Right lobe of liver (tissue), 6 donors: ENCODE measurements at regions not wholly inside any gene's neighbourhood (a gene's known extent, or its start where the extent isn't known, plus 50 kb on each side); places are given as distances from the start of the nearest gene placed in this dataset.

ENCODE experiments used
- ATAC-seq, 4 donors: fragments of 200-7000 bp; cut with Tn5 transposase; one replicate each; pipeline ENCODE4 v1.9.1; 2020; ENCODE audit warnings: mild to moderate bottlenecking in 4 of 4, moderate library complexity in 4 of 4
- DNase-seq, 3 donors: peaks; one replicate each; pipeline ENCODE4 v3.0.0-alpha.2; 2020
- H3K27ac ChIP-seq, 3 donors: fragments of 200-600 bp; one replicate each; pipeline ENCODE4 v1.8.0; 2022
- H3K27me3 ChIP-seq, 2 donors: fragments of 200-600 bp; one replicate each; pipeline ENCODE4 v1.8.0; 2022
- H3K36me3 ChIP-seq, 4 donors: fragments of 200-600 bp; sonication (generic) in 1 of 4; one replicate each; pipeline versions ENCODE4 v1.5.1 to v1.8.0; 2017 to 2022; ENCODE audit warnings: control low read depth in 1 of 4
- H3K4me1 ChIP-seq, 4 donors: fragments of 200-600 bp; sonication (generic) in 1 of 4; one replicate each; pipeline versions ENCODE4 v1.5.1 to v1.8.0; 2017 to 2022; ENCODE audit warnings: control low read depth in 1 of 4
- H3K4me3 ChIP-seq, 3 donors: fragments of 200-600 bp; one replicate each; pipeline ENCODE4 v1.8.0; 2022
- H3K9me3 ChIP-seq, 4 donors: fragments of 200-600 bp; sonication (generic) in 1 of 4; one replicate each; pipeline versions ENCODE4 v1.5.1 to v1.8.0; 2017 to 2022; ENCODE audit warnings: control low read depth in 1 of 4
- POLR2A ChIP-seq: fragments of 450-650 bp; IDR thresholded peaks from one replicate; pipeline ENCODE4 v1.6.1; 2017; ENCODE audit warnings: antibody characterized with exemption, mild to moderate bottlenecking
- WGBS: methylation state at CpG from one replicate; pipeline ENCODE4 v1.1.6; 2018; ENCODE audit warnings: low coverage, low lambda C conversion rate; ENCODE audit not compliant: insufficient coverage; ENCODE audit errors: missing lambda C conversion rate; 5-methylcytosine and 5-hydroxymethylcytosine counted together
- intact Hi-C, 2 donors: fragments of 100-400 bp; cut with DNase I; formaldehyde crosslinking; loops; one replicate each; pipeline versions ENCODE4 v1.11.2 to v1.14.1; 2022
- TF ChIP-seq, protein P1 (sequence below), 4 donors: fragments of 200-600 bp in 3 of 4; fragments of 450-650 bp in 1 of 4; IDR thresholded peaks; one replicate each; pipeline versions ENCODE4 v1.5.1 to v1.8.0; 2016 to 2022; ENCODE audit warnings: antibody characterized with exemption in 4 of 4, mild to moderate bottlenecking in 2 of 4
- donor health status: DM: no; HTN: yes; CAD: no.
- donor health status: DM: no; HTN: no; CAD: no.
- donor health status: DM: no; HTN: no; CAD: no.
- donor health status: DM: no; HTN: yes; CAD: no.
- donor health status: DM: no; HTN: yes; CAD: no.

DNA sequence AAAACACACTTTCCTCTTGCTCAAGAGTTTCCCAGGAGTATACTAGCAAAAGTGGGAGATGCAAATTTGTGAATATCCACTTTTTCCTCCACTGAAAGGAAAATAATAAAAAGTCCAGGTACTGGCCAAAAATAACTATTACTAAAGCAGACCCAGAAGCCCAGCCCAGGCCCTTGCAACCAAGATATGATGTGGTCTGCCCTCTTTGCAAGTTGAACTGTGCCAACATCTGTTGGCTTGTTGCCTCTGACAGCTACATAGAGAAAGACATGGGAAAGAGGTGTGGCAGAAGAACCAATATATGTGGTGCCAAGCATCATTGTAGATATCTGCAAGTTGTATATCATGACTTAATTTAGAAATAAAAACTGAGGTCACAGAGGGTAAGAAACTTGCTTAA, 78.4 kb upstream of the JAG1 start:
- Histone ChIP-seq H3K27ac (no peak overlapping the region), H3K27me3 (no peaks in the 10 kb centered on the region), H3K4me1 (no peaks in the 10 kb centered on the region), H3K9me3 (no peaks in the 10 kb centered on the region), H3K4me3 (no peak overlapping the region), H3K36me3 (no peaks in the 10 kb centered on the region)
- intact Hi-C loops: no loop called here
- ATAC-seq (no peak), DNase-seq (no peak)
- TF ChIP-seq POLR2A: no peak
- TF ChIP-seq, protein P1, sequence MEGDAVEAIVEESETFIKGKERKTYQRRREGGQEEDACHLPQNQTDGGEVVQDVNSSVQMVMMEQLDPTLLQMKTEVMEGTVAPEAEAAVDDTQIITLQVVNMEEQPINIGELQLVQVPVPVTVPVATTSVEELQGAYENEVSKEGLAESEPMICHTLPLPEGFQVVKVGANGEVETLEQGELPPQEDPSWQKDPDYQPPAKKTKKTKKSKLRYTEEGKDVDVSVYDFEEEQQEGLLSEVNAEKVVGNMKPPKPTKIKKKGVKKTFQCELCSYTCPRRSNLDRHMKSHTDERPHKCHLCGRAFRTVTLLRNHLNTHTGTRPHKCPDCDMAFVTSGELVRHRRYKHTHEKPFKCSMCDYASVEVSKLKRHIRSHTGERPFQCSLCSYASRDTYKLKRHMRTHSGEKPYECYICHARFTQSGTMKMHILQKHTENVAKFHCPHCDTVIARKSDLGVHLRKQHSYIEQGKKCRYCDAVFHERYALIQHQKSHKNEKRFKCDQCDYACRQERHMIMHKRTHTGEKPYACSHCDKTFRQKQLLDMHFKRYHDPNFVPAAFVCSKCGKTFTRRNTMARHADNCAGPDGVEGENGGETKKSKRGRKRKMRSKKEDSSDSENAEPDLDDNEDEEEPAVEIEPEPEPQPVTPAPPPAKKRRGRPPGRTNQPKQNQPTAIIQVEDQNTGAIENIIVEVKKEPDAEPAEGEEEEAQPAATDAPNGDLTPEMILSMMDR (IDR thresholded peaks at IDR 0.05): no peak

GRCh38 chr20:10754824-10755223, 81.0 kb upstream of the JAG1 start:
- Histone ChIP-seq H3K36me3 (no peaks in the 10 kb centered on the region), H3K27me3 (no peaks in the 10 kb centered on the region), H3K27ac (no peak overlapping the region), H3K4me3 (no peak overlapping the region), H3K9me3 (no peaks in the 10 kb centered on the region), H3K4me1 (no peaks in the 10 kb centered on the region)
- WGBS: 53% methylated on average over 2 of the region's 2 CpGs
- intact Hi-C loops: no loop called here
- TF ChIP-seq, protein P1 (IDR thresholded peaks at IDR 0.05): no peak
- TF ChIP-seq POLR2A: no peak
- ATAC-seq (no peak), DNase-seq (no peak)

- ATAC-seq (no peak), DNase-seq (no peak)
- H3K4me1 ChIP-seq: no peaks in the 10 kb centered on the region
- no peaks in the 10 kb centered on the region for H3K36me3 ChIP-seq
- TF ChIP-seq POLR2A: no peak
- TF ChIP-seq, protein P1 (IDR thresholded peaks at IDR 0.05): no peak
- WGBS: 70% methylated on average over 4 of the region's 4 CpGs
- no peak overlapping the region for H3K4me3 ChIP-seq
- H3K27ac ChIP-seq: no peak overlapping the region
- intact Hi-C loops: no loop called here
- no peaks in the 10 kb centered on the region for H3K9me3 ChIP-seq
- H3K27me3 ChIP-seq: no peaks in the 10 kb centered on the region
Observed at GRCh38 chr20:10758446-10758845, 84.6 kb upstream of the JAG1 start.

GRCh38 chr20:10761232-10761631, 87.4 kb upstream of the JAG1 start:
- ATAC-seq (no peak), DNase-seq (no peak)

More at GRCh38 chr20:10761232-10761631, 87.4 kb upstream of the JAG1 start:
- WGBS: 76% methylated on average over 5 of the region's 8 CpGs
- H3K9me3 ChIP-seq: no peaks in the 10 kb centered on the region
- H3K27me3 ChIP-seq: no peaks in the 10 kb centered on the region
- no peak overlapping the region for H3K4me3 ChIP-seq
- no peak overlapping the region for H3K27ac ChIP-seq
- no peaks in the 10 kb centered on the region for H3K4me1 ChIP-seq
- intact Hi-C loops: no loop called here
- TF ChIP-seq POLR2A: no peak
- TF ChIP-seq, protein P1 (IDR thresholded peaks at IDR 0.05): no peak
- H3K36me3 ChIP-seq: no peaks in the 10 kb centered on the region
